Mesenteric fat pad (tissue), 1 donor: ENCODE measurements at regions not wholly inside any gene's neighbourhood (a gene's known extent, or its start where the extent isn't known, plus 50 kb on each side); places are given as distances from the start of the nearest gene placed in this dataset.
A peak's percentile ranks its signal among the peaks of the same experiment; 100 is the strongest.

Source experiments
- DNase-seq: peaks from one replicate; pipeline ENCODE4 v3.0.0-alpha.2; 2020; ENCODE audit warnings: low spot score
- donor health status: DM: yes; HTN: yes; CAD: no.

DNA sequence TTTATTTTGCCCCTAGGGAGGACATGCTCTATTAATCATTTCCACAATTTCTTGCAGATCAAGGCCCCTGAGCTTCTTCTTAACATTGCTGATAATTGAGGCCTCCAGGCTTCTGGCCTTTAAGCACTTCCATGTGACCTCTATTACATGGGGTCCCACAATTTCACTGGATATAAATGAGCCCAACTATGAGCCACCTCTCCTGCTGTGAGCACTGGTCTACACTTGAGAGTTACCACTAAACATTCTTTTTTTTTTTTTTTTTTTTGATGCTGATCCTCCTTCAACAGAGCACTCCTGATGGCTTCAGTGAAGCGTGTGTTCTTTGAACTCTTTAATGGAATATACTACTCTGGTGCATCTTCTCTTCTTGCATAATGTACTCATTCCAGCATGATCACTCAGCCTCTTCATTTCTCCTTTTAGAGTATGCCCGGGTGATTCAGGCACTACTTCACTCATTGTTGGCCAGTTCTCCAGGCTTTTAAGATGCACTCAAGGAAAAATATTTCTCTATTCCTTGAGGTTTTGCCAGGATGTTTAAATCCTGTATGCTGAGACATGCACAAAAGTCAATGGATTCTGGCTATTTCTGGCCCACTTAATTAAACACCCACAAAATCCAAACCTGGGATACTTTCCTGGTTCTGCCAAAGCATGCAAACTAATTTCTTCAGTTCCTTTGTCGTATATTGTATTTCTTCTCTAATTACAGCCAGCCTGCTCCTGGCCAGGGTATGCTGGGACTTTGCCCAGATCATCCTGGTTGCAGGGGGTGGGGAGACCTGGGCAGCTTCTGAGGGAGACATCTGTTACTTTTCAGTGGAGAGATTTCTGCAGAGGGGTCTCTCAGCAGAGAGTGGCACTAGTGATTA, 257.8 kb upstream of the LUZP2 start:
- no peak for DNase-seq

DNA sequence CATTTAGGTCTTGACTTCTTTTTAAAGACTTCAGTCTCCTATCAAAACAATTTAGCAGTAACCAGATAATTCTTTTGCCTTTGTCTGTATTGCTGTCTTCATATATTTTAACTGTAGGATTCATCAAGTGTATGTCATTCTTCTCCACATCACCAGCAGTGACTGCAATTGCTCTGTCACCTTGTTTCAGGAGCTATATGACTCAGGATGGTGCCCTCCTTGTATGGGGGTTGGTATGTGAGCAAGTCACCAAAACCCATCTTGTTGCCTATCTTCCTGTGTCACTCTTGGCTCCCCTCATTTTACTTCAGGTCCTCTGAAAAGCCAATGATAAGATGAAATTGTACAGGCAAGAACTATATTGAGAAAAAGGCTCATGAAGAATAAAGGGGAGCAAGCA, 256.9 kb upstream of the LUZP2 start:
- no peak for DNase-seq

DNA sequence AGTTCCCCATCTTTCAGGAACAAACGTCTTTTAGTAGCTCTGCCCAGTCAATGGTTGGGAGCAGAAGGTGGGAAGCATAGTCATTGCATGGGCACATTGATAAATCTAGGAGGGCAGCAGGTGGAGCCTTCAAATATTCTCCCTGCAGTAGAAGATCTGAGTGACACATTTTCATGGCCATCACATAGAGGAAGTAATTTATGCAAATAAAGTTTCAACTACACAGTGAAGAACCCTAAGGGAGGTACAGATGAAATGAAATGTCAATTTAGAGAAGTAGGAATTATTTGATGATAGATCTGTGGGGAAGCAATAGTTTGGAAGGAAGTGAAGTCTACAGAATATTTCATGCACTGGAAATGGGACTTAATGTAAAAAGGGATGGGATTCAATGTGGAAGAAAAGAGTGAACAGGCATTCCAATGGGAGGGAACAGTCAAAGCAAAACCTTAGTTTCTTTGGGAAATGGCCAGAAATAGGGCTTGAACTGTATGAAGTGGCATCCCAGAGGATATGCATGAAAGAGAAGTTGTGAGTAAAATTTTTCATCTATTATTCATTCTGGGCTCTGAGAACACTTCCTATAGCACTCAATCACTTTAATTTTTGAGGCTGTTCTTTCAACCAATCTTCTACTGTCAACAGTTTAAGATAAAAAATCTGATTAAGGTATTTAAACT, 256.2 kb upstream of the LUZP2 start:
- no peak for DNase-seq

DNA sequence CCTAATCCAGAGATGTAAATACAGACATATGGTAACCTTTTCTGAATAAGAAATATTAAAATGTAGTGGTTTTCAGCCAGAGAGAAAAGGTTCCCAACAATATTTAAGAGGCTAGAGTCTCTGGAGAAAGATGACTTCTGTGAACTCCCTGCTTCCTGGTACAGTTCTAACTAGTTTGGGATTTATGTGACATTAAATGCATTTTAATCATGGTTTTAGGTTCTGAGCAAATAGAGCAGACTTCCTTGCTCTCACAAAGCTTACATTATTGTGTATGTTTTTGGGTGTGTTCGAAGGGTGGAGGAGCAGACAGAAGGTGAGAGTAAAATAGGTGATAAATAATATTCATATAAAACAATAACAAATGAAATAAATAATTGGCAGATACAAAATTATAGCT, 250.1 kb upstream of the LUZP2 start:
- DNase-seq = no peak

DNA sequence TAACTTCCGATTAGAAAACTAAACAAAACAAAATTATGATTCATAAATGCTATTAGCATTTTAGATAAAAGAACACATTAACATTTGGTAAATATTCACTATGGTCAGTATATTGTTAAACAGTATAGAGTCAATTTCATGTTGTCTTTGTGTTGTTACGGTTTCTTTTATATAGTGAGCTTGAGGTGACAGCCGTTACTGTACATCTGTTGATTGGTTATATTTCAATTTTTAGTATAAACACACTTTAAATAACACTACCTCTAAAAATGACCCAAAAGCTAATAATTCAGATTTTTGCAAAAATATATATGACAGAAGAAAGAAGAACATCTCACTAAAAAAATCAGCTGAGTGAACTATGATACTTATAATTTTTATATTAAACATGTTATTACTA, 249.0 kb upstream of the LUZP2 start:
- DNase-seq = no peak

DNA sequence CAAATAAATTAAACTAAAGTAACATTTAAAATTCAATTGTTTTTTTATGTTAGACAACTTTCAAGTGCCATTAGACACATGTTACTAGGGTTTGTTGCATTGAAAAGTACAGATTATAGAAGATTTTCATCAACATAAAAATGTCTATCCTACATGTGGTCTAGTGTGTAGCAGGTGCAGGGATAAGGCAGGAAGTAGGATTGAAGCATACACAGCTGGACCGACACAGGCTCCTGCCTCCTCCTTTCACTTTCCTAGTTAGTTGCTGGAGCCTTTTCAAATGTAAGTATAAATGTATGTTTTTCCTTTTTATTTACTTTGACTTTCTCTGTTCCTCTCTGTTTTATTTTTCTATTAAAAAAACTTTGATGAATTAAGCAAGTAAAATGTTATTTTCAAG, 246.9 kb upstream of the LUZP2 start:
- DNase-seq = no peak

DNA sequence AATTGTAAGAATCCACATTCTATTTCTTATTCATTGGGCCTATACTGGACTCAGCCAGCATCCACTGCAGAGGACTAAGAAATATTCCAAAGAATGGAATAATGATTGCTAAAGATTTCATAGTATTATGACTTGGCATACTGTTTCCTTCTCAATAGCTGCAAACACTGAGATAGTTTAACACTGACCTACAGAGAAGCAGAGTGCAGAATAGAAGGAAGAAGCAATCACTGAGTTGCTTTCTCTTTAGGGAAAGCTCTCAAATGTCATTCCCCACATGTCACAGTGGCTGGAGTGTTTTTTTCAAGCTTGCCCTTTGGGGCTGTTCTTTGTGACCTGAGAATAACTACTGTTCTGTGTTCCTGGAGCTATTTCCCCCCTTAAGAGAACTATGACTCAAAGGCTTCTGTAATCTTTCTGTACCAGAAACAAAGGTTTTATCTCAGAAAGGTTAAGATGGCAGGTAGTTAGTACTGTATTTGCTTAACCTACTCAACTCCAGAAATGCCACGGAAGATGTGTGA, 243.6 kb upstream of the LUZP2 start:
- no peak for DNase-seq

DNA sequence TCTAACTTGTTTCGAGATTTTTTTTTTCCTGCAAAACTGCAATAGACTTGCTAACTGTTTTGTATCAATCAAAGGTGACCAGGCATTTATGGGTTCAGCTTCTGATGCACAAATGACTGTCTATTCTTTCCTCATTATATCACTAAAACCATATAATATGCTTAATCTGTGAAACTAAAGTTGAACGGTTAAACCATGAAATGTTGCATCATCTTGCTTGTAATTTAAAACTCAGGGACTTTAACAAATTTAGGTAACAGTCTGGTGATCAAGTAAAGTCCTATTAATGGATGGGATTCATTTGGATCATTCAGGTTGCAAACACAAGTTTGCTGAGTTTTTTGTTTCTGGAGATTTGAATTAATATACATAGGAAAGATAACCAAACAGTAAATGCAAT, 232.0 kb upstream of the LUZP2 start:
- DNase-seq = no peak

DNA sequence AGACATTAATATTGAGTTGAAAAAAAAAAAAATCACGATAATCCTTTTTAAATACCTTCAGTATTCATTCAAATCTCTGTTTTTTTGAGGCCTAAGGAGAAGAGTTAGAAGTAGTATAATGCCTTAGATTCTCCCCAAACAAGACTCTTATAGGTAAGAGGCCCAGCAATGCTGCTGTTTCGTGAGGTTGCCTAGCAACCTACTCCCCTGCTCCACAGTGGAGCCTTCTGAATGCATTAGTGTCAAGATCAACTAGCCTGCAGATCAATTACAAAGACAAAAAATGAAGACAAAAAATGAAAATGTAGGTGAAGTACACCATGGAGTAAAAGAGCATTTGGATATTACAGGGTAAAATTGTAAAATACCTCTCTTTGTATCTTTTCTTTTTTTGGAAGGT, 229.8 kb upstream of the LUZP2 start:
- no peak for DNase-seq

DNA sequence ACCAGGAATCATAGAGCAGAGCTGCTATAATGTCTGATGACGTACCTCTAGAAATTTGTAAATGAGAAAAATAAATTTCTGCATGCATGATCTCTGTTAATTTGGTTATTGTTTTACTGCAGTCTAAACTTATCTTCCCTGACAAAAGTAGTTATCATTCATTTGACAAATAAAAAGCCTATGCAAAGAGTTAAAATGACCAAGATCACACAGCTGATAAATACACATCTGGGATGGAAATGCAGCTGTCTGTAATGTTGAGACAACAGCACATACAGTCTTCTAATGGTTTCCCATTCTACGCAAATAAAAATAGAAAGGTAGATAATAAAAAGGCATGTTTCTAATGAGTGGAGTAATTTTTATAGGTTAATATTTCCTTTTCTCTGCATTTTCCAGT, 225.1 kb upstream of the LUZP2 start:
- no peak for DNase-seq

DNA sequence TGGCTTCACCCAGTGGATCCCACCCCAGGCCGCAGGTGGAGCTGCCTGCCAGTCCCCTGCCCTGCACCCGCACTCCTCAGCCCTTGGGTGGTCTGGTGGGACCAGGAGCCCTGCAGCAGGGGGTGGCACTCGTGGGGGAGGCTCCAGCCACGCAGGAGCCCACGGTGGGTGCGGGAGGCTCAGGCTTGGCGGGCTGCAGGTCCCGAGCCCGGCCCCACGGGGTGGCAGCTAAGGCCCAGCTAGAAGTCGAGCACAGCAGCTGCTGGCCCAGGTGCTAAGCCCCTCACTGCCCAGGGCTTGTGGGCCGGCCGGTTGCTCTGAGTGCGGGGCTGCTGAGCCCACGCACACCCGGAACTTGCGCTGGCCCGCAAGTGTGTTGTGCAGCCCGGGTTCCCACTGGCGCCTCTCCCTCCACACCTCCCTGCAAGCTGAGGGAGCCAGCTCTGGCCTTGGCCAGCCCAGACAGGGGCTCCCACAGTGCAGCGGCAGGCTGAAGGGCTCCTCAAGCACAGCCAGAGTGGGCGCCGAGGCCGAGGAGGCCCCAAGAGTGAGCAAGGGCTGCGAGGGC, 222.6 kb upstream of the LUZP2 start:
- peak; percentile 72 for DNase-seq

DNA sequence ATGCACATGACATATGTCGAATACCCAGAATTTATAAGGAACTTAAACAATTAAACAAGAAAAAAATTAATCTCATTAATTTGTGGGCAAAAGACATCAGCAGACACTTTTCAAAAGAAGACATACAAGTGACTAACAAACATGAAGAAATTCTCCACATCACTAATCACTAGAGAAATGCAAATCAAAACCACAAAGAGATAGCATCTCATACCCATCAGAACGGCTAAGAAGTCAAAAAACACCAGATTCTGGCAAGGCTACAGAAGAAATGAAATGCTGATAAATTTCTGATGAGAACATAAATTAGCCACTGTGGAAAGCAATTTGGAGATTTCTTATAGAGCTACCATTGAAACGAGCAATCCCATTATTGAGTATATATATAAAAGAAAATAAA, 210.6 kb upstream of the LUZP2 start:
- DNase-seq = no peak

DNA sequence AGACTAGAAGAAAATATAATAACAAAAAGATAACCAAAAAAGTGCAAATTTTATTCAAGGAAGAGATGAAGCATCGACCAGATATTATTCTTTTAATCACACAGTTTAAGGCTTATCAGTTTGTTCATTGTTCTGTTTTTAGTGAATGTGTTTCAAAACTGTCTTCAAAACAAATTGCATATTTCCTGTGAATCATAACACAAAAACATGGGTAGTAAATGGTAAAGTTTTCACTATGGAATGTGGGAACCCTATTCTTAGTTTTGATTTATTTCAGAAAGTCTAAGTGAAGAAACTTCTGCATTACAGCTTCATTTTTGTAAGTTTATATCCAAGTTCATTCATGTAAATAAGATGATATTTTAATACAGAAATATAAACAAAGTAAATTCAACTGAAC, 207.6 kb upstream of the LUZP2 start:
- no peak for DNase-seq

DNA sequence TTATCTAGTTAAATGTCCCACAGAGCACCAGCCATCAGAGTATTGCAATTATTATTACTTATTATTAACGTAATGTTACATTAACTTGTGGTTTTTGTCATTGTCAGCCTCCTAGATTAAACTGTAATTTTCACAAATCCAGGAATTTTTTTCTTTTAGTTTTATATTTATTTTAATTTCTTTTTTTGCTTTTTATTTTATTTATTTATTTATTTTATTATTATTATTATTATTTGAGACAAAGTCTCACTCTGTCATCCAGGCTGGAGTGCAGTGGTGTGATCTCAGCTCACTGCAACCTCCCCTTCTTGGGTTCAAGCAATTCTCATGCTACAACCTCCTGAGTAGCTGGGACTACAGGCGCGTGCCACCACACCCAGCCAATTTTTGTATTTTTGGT, 202.9 kb upstream of the LUZP2 start:
- DNase-seq = no peak

DNA sequence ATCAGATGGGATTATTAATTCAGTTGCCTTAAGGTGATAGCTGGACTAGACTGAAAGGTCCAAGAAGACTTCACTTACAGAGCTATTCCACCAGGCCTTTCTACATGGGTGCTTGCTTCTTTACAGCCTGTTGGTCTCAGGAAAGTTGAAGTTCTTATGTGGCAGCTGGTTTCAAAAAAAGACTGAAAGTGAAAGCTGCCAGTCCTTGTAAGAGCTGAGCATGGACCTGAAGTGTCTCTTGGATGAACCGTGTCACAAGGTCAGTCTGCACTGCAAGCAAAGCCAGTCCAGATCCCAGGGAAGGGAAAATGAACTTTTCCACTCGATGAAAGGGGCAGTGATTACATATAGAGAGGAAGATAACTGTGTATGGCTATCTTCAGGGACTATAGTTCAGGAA, 201.5 kb upstream of the LUZP2 start:
- no peak for DNase-seq

DNA sequence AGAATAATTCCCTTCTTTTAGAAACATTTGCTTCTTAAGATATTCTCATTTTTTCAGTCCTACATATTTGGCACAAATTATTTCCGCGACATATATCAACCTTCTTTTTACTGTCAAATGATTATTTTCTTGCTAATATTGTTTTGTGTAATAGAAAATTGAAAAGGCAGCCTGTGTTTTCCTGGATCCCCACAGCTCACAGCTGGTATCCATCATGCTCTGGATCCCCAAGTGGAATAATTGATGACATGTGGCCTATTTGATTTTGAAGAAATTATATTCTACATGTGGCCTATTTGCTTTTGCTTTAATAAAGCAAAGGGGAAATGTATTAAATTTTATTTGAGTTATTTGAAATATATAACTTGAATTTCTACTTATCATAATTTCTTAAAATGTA, 199.4 kb upstream of the LUZP2 start:
- DNase-seq = no peak

DNA sequence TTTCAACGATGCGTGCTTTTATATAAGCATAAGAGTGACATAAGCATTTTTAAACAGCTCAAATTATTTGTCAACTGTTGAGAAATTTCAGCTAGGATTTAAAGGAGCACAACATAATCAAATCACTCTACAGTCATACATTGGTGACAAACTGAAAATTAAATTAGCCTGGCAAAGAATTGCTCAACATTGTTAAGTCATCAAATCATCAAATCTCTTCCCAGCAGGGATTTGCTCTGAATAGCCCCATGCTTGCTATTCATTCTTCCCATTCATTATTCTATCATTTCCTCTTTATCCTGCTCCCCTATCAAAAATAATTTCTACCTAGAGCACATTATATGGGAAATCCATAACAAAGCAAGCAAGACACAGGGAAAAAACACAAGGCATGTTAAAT, 198.7 kb upstream of the LUZP2 start:
- no peak for DNase-seq

DNA sequence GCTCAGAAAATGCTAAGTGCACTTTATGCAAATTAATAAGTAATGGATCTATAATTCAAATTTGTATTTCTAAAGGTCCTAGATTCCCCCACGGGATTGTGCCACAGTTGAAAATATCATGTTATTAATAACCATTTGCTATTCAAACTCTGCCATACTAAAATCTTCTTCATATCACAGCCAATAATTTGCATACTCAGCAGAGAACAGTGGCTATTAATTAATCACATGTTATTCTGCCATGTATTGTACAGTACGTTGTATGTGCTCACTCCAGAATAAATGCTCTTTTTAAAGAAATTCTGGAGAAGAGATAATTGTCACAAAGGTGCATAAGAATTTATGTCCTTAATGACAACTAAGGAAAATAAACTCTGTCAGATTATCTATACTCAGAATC, 184.9 kb upstream of the LUZP2 start:
- no peak for DNase-seq

DNA sequence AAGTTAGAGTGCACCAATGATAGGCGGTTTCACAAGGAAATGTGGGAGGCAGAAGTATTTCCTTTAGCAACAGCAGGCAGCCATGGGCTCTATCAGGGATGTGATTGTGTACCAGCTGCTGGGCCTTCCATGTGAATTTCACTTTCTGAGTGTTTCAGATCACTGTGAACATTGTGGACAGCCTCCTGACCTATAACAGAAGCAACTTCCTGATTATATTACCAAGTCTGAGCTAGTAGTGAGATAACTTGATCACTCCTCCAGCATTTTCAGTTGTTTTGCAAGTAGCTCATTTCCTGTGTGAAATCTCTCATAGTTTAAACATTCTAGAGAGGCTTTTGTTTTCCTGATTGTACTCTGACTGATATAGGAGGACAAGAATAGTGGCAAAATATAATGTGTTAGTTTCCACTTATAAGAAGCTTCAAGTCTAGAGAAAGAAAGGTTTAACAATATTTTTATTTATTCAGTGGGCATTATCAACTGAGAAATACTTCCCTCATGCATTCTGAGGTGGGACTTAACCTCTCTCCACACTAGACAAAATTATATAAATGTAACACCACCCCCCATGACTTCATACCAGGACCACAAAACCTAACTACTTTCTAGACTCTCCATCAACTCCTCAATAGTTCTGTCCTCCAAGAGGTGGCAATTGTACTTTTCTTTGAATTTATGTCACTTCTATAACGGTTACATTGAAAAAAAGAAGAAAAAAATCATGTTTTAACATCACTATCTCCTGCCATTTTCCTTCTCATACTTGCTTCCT, 184.2 kb upstream of the LUZP2 start:
- DNase-seq = no peak

DNA sequence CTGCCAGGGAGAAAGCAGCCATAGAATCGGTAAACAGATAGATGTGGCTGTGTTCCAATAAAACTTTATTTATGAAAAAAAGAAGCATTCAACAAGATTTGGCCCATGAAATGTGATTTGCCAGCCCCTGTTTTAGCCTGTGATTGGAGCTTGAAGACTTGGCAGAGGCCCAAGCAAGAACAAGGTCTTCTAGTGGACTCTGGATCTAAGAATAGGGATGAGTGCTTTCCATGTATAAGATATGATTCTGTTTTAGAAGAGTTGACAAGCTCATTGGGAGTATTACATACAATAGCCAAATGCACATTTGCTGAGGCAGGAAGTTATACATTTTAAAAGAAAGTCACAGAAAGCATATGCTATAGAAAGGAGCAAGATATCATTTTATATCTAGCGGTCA, 175.6 kb upstream of the LUZP2 start:
- no peak for DNase-seq

DNA sequence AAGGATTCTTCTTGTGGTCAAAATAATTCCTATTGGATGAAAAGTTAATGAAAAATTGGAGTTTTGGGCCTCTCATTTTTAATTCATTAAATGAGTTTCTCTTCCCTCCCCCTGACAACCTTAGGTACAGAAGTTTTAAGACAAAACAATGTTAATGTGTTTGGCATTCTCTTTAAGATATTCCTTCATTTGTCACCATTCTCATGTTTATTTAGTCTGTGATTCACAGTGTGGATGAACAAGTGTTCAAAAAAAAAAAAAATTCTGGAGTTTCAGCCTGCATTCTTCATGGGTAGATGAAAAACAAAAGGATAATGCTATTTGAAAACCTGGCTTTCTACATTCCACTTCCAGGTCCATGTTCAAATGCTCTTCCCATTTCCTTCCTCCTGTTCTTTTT, 172.6 kb upstream of the LUZP2 start:
- DNase-seq = no peak

DNA sequence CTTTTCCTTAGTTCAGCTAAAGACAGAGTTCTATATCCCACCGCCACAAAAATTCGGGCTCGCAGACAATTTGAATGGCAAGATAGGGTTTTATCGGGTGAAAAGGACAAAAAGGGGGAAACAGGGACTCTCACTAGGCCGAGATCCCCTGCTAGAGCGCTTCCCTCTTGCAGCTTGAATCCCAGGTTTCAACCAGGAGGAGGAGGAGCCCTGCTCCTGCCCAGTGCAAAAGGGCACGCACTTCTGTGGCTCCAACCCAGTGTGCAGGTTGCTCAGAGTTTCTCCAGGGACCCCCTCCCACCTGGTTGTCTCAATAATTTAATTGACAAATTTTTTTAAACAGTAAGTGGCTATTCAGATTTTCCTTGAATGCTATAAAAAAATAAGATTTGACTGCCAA, 152.6 kb upstream of the LUZP2 start:
- no peak for DNase-seq
